ENCODE measurements at regions not wholly inside any gene's neighbourhood (a gene's known extent, or its start where the extent isn't known, plus 50 kb on each side); places are given as distances from the start of the nearest gene placed in this dataset.
"Not testable (repeated sequence)": the region's sequence is repeated elsewhere in the genome, so short reads cannot be mapped to it uniquely, and the experiment has no call there.

GRCh38 chr2:67132441-67132940 lies 264.6 kb upstream of the ETAA1 start:
- not testable (repeated sequence) for DNase-seq

DNA sequence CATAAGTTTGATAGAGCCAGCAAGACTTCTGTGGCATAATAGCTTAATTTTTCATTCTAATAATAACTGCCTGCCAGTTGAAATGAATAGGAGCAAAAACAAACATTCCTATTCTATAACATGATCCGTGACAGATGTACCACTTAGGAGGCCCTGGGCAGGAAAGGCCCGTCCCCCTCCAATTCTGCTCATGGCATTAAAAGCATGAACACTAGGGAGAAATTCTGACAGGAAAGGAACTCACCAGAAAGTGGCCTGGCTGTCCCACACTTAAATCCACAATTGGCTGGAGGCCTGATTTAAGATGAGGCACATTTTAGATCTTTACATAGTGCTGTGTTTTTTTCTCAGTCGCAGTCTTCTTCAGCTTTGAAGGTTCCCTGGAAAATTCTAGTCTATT lies 261.9 kb upstream of the ETAA1 start:
- peak; percentile 12 for DNase-seq

GRCh38 chr2:67137699-67138098 lies 259.4 kb upstream of the ETAA1 start:
- DNase-seq: peak; percentile 37

GRCh38 chr2:67142071-67142470 lies 255.1 kb upstream of the ETAA1 start:
- DNase-seq: no peak

GRCh38 chr2:67142741-67143140 lies 254.4 kb upstream of the ETAA1 start:
- DNase-seq: no peak

GRCh38 chr2:67145851-67146250 lies 251.3 kb upstream of the ETAA1 start:
- DNase-seq: no peak

DNA sequence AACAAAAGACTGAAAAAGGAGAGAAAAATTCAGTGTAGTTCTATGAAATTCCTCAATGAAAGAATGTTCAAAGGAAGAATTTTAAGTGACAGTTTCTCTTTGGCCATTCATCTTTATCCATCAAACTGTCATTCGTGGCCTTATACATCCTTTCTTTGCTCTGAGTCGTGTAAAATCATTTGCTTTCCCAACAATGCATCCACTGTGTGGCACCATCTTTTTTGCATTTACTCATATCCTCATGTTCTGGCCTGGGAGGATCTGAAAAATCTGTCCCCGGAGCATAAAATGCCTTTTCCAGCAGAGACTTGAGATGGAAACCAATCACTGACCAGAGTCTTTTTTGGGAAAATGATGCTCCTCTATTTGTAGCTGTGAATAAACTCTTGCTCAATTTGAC lies 240.3 kb upstream of the ETAA1 start:
- no peak for DNase-seq

DNA sequence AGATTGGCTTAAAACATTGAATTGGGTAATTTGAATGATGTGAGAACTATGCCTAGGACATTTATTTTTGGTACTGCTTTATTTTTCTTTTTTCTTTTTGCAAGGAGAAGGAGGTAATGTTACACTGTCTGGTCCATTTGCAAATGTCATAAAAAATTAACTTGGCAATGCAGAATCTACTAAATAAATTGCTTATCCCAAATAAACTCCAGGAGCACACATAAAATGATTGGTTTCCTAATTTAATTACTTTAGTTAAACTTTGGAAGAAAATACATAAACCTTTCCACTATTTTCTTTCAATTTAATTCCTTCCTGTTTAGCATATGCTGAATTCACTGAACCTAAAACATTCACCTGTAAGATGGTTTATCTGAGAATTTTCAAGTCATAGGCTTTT lies 238.4 kb upstream of the ETAA1 start:
- DNase-seq: no peak

DNA sequence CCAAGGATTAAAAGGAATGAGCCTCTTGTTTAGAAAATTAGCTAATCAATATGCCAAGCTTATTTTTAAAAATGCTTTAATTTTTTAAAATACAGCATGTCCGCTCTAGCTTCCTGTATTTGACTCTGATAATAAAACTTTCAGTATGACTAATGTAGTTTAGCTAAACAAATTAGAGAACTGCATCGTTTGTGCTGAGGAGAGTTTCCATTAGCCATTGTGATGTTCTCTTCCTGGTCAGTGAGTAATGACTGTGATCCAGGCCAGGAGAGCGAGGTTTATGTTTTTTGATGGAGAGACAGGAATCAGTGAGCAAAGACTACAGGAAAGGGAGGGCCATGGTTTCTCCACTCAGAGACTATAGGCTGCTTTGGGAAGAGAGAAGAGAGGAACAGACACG lies 237.2 kb upstream of the ETAA1 start:
- DNase-seq: peak; percentile 13

- no peak for DNase-seq
Measured at GRCh38 chr2:67164771-67165522, 232.2 kb upstream of the ETAA1 start.

- DNase-seq: no peak
Measured at GRCh38 chr2:67165523-67165990, 231.6 kb upstream of the ETAA1 start.

GRCh38 chr2:67166511-67166910 lies 230.6 kb upstream of the ETAA1 start:
- not testable (repeated sequence) for DNase-seq

- DNase-seq: no peak
Measured at GRCh38 chr2:67169417-67170140, 227.6 kb upstream of the ETAA1 start.

- no peak for DNase-seq
Measured at GRCh38 chr2:67179526-67179925, 217.6 kb upstream of the ETAA1 start.

GRCh38 chr2:67180841-67181240 lies 216.3 kb upstream of the ETAA1 start:
- no peak for DNase-seq

- DNase-seq: no peak
Measured at GRCh38 chr2:67182884-67183283, 214.2 kb upstream of the ETAA1 start.

- no peak for DNase-seq
Measured at GRCh38 chr2:67186326-67186725, 210.8 kb upstream of the ETAA1 start.

GRCh38 chr2:67186871-67187270 lies 210.3 kb upstream of the ETAA1 start:
- DNase-seq: no peak

DNA sequence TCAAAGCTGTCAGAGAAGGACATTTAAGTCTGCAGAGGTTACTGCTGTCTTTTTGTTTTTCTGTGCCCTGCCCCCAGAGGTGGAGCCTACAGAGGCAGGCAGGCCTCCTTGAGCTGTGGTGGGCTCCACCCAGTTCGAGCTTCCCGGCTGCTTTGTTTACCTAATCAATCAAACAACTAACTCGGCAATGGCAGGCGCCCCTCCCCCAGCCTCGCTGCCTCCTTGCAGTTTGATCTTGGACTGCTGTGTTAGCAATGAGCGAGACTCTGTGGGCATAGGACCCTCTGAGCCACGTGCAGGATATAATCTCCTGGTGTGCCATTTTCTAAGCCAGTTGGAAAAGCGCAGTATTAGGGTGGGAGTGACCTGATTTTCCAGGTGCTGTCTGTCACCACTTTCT lies 201.8 kb upstream of the ETAA1 start:
- not testable (repeated sequence) for DNase-seq

GRCh38 chr2:67201521-67201920 lies 195.6 kb upstream of the ETAA1 start:
- no peak for DNase-seq

DNA sequence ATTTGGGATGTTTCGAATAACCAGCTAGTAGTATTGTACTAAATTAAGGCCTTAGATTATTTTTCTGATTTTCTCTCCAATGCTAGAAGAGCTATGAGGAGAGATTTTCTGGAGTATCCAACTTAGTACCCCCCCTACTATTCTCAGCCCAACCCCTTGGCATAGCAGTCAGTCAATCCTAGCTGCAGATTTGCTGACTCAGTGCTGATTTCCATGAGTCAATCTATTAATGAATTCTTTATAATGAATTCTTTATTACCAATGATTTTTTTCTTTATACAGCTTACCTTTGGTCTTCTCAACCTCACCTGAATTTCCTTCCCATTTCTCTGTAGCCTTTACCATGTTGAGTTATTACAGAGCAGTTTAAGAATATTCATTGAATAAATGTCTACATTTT lies 192.8 kb upstream of the ETAA1 start:
- DNase-seq: no peak

GRCh38 chr2:67208887-67209500 lies 188.1 kb upstream of the ETAA1 start:
- no peak for DNase-seq

GRCh38 chr2:67210430-67210829 lies 186.7 kb upstream of the ETAA1 start:
- DNase-seq: no peak

DNA sequence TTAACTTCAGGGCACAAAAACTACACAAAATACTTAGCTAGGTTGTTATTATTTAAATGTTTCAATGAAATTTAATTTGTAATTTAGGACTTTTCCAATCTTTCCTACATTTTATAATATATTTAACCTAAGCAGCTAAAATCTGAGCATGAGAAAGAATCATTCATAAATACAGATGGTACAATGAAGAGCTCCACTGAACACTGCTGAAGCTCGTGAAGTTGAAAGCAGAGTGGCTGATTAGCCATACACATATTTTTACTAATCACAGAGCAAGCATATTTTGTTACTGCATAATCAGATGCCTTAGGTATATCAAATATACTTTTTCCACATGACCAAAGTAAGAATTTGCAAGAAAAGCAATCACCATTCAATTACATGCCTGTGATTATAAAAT lies 184.9 kb upstream of the ETAA1 start:
- DNase-seq: no peak

Measured in DMS153 (cell line).